ENCODE measurements at regions not wholly inside any gene's neighbourhood (a gene's known extent, or its start where the extent isn't known, plus 50 kb on each side); places are given as distances from the start of the nearest gene placed in this dataset.
A peak's percentile ranks its signal among the peaks of the same experiment; 100 is the strongest.
"Not testable (repeated sequence)": the region's sequence is repeated elsewhere in the genome, so short reads cannot be mapped to it uniquely, and the experiment has no call there.

- no peak overlapping the region for H3K4me3 ChIP-seq (ENCODE audit: low read depth, low read length)
- no peak overlapping the region for H3K27ac ChIP-seq (ENCODE audit: insufficient read depth, low read length, poor library complexity, severe bottlenecking)
- H3K36me3 Mint-ChIP-seq, result no peaks in the 10 kb centered on the region
- no peaks in the 10 kb centered on the region for H3K4me1 ChIP-seq (ENCODE audit: control insufficient read depth, insufficient read depth, low read length, poor library complexity, severe bottlenecking)
- peaks cover 0 to 4% (median 0%) of the 10 kb centered on the region in 4 donors for H3K4me1 Mint-ChIP-seq
- no peaks in the 10 kb centered on the region for H3K27me3 Mint-ChIP-seq
- H3K27me3 ChIP-seq (ENCODE audit: control insufficient read depth, insufficient read depth, low read length), result no peaks in the 10 kb centered on the region
- peaks cover 0 to 15% (median 3%) of the 10 kb centered on the region in 7 donors for H3K9me3 Mint-ChIP-seq
- no peak for DNase-seq
- H3K9me3 ChIP-seq (ENCODE audit: control insufficient read depth in 2 of 2, low read length in 2 of 2), result peaks cover 0 to 9% of the 10 kb centered on the region in 2 experiments
- no peak for ATAC-seq (ENCODE audit: low read depth in 2 of 2)
- no peaks in the 10 kb centered on the region for H3K36me3 ChIP-seq (ENCODE audit: control insufficient read depth, insufficient read depth, low read length)
- no peak overlapping the region for H3K4me3 Mint-ChIP-seq
- H3K27ac Mint-ChIP-seq, result no peak overlapping the region
These were observed 142.7 kb upstream of the FZD8 start for GRCh38 chr10:35784751-35785150.

- no peak overlapping the region for H3K4me3 Mint-ChIP-seq
- Histone ChIP-seq H3K27ac (ENCODE audit: insufficient read depth, low read length, poor library complexity, severe bottlenecking) (no peak overlapping the region), H3K36me3 (ENCODE audit: control insufficient read depth, insufficient read depth, low read length) (no peaks in the 10 kb centered on the region), H3K9me3 (ENCODE audit: control insufficient read depth in 2 of 2, low read length in 2 of 2) (peaks cover 0 to 9% of the 10 kb centered on the region in 2 experiments), H3K4me1 (ENCODE audit: control insufficient read depth, insufficient read depth, low read length, poor library complexity, severe bottlenecking) (no peaks in the 10 kb centered on the region), H3K27me3 (ENCODE audit: control insufficient read depth, insufficient read depth, low read length) (no peaks in the 10 kb centered on the region), H3K4me3 (ENCODE audit: low read depth, low read length) (no peak overlapping the region)
- peaks cover 0 to 15% (median 3%) of the 10 kb centered on the region in 7 donors for H3K9me3 Mint-ChIP-seq
- DNase-seq (no peak), ATAC-seq (ENCODE audit: low read depth in 2 of 2) (no peak)
- no peaks in the 10 kb centered on the region for H3K36me3 Mint-ChIP-seq
- H3K4me1 Mint-ChIP-seq, result peaks cover 0 to 4% (median 0%) of the 10 kb centered on the region in 4 donors
- no peak overlapping the region for H3K27ac Mint-ChIP-seq
- no peaks in the 10 kb centered on the region for H3K27me3 Mint-ChIP-seq
These were observed 141.3 kb upstream of the FZD8 start for GRCh38 chr10:35783305-35783838.

- H3K36me3 Mint-ChIP-seq, result no peaks in the 10 kb centered on the region
- no peaks in the 10 kb centered on the region for H3K4me1 ChIP-seq (ENCODE audit: control insufficient read depth, insufficient read depth, low read length, poor library complexity, severe bottlenecking)
- peak in 1 of 3 donors; percentile 3 for DNase-seq
- H3K9me3 Mint-ChIP-seq, result peaks cover 0 to 7% (median 1%) of the 10 kb centered on the region in 7 donors
- no peaks in the 10 kb centered on the region for H3K27me3 Mint-ChIP-seq
- H3K4me3 Mint-ChIP-seq, result no peak overlapping the region
- peaks cover 0 to 4% (median 0%) of the 10 kb centered on the region in 4 donors for H3K4me1 Mint-ChIP-seq
- no peaks in the 10 kb centered on the region for H3K36me3 ChIP-seq (ENCODE audit: control insufficient read depth, insufficient read depth, low read length)
- H3K27ac ChIP-seq (ENCODE audit: insufficient read depth, low read length, poor library complexity, severe bottlenecking), result no peak overlapping the region
- H3K4me3 ChIP-seq (ENCODE audit: low read depth, low read length), result no peak overlapping the region
- no peaks in the 10 kb centered on the region for H3K27me3 ChIP-seq (ENCODE audit: control insufficient read depth, insufficient read depth, low read length)
- H3K27ac Mint-ChIP-seq, result no peak overlapping the region
- ATAC-seq (ENCODE audit: low read depth in 2 of 2), result no peak
- H3K9me3 ChIP-seq (ENCODE audit: control insufficient read depth in 2 of 2, low read length in 2 of 2), result no peaks in the 10 kb centered on the region
These were observed 139.5 kb upstream of the FZD8 start for GRCh38 chr10:35781643-35782035.

GRCh38 chr10:35780970-35781642 lies 139.0 kb upstream of the FZD8 start:
- H3K9me3 ChIP-seq (ENCODE audit: control insufficient read depth in 2 of 2, low read length in 2 of 2), result no peaks in the 10 kb centered on the region
- Mint-ChIP-seq H3K9me3 (peaks cover 0 to 4% (median 0%) of the 10 kb centered on the region in 7 donors), H3K4me3 (no peak overlapping the region), H3K27ac (no peak overlapping the region), H3K36me3 (no peaks in the 10 kb centered on the region), H3K27me3 (no peaks in the 10 kb centered on the region), H3K4me1 (peaks cover 0 to 4% (median 0%) of the 10 kb centered on the region in 4 donors)
- H3K36me3 ChIP-seq (ENCODE audit: control insufficient read depth, insufficient read depth, low read length), result no peaks in the 10 kb centered on the region
- H3K4me1 ChIP-seq (ENCODE audit: control insufficient read depth, insufficient read depth, low read length, poor library complexity, severe bottlenecking), result no peaks in the 10 kb centered on the region
- DNase-seq (no peak), ATAC-seq (ENCODE audit: low read depth in 2 of 2) (no peak)
- no peak overlapping the region for H3K4me3 ChIP-seq (ENCODE audit: low read depth, low read length)
- H3K27me3 ChIP-seq (ENCODE audit: control insufficient read depth, insufficient read depth, low read length), result no peaks in the 10 kb centered on the region
- H3K27ac ChIP-seq (ENCODE audit: insufficient read depth, low read length, poor library complexity, severe bottlenecking), result no peak overlapping the region

- H3K9me3 Mint-ChIP-seq, result peaks cover 0 to 3% (median 0%) of the 10 kb centered on the region in 7 donors
- no peak overlapping the region for H3K4me3 Mint-ChIP-seq
- no peaks in the 10 kb centered on the region for H3K27me3 ChIP-seq (ENCODE audit: control insufficient read depth, insufficient read depth, low read length)
- H3K27me3 Mint-ChIP-seq, result no peaks in the 10 kb centered on the region
- no peak overlapping the region for H3K27ac Mint-ChIP-seq
- no peaks in the 10 kb centered on the region for H3K9me3 ChIP-seq (ENCODE audit: control insufficient read depth in 2 of 2, low read length in 2 of 2)
- ATAC-seq (ENCODE audit: low read depth in 2 of 2) (no peak), DNase-seq (no peak)
- no peaks in the 10 kb centered on the region for H3K36me3 ChIP-seq (ENCODE audit: control insufficient read depth, insufficient read depth, low read length)
- peaks cover 0 to 4% (median 0%) of the 10 kb centered on the region in 4 donors for H3K4me1 Mint-ChIP-seq
- H3K36me3 Mint-ChIP-seq, result no peaks in the 10 kb centered on the region
- H3K4me3 ChIP-seq (ENCODE audit: low read depth, low read length), result no peak overlapping the region
- H3K4me1 ChIP-seq (ENCODE audit: control insufficient read depth, insufficient read depth, low read length, poor library complexity, severe bottlenecking), result no peaks in the 10 kb centered on the region
- H3K27ac ChIP-seq (ENCODE audit: insufficient read depth, low read length, poor library complexity, severe bottlenecking), result no peak overlapping the region
These were observed 136.2 kb upstream of the FZD8 start for GRCh38 chr10:35778306-35778705.

- not testable (repeated sequence) for H3K27me3 Mint-ChIP-seq; H3K4me3 ChIP-seq (ENCODE audit: low read depth, low read length); H3K36me3 ChIP-seq (ENCODE audit: control insufficient read depth, insufficient read depth, low read length)
These were observed 134.5 kb upstream of the FZD8 start for GRCh38 chr10:35776557-35776956.

GRCh38 chr10:35774109-35774508 lies 132.0 kb upstream of the FZD8 start:
- H3K4me1 Mint-ChIP-seq, result no peaks in the 10 kb centered on the region
- no peak for DNase-seq
- H3K4me3 ChIP-seq (ENCODE audit: low read depth, low read length), result no peak overlapping the region
- no peak for ATAC-seq (ENCODE audit: low read depth in 2 of 2)
- H3K27me3 ChIP-seq (ENCODE audit: control insufficient read depth, insufficient read depth, low read length), result no peaks in the 10 kb centered on the region
- H3K4me1 ChIP-seq (ENCODE audit: control insufficient read depth, insufficient read depth, low read length, poor library complexity, severe bottlenecking), result no peaks in the 10 kb centered on the region
- no peaks in the 10 kb centered on the region for H3K36me3 ChIP-seq (ENCODE audit: control insufficient read depth, insufficient read depth, low read length)
- no peak overlapping the region for H3K4me3 Mint-ChIP-seq
- H3K9me3 Mint-ChIP-seq, result peaks cover 0 to 2% (median 0%) of the 10 kb centered on the region in 7 donors
- no peaks in the 10 kb centered on the region for H3K27me3 Mint-ChIP-seq
- H3K27ac Mint-ChIP-seq, result no peak overlapping the region
- H3K36me3 Mint-ChIP-seq, result no peaks in the 10 kb centered on the region
- no peak overlapping the region for H3K27ac ChIP-seq (ENCODE audit: insufficient read depth, low read length, poor library complexity, severe bottlenecking)
- no peaks in the 10 kb centered on the region for H3K9me3 ChIP-seq (ENCODE audit: control insufficient read depth in 2 of 2, low read length in 2 of 2)

More at GRCh38 chr10:35776557-35776956, 134.5 kb upstream of the FZD8 start:
- H3K9me3 Mint-ChIP-seq; H3K27me3 ChIP-seq (ENCODE audit: control insufficient read depth, insufficient read depth, low read length); H3K4me1 ChIP-seq (ENCODE audit: control insufficient read depth, insufficient read depth, low read length, poor library complexity, severe bottlenecking); H3K27ac Mint-ChIP-seq; DNase-seq; H3K4me1 Mint-ChIP-seq; H3K4me3 Mint-ChIP-seq; ATAC-seq (ENCODE audit: low read depth in 2 of 2); H3K27ac ChIP-seq (ENCODE audit: insufficient read depth, low read length, poor library complexity, severe bottlenecking); H3K9me3 ChIP-seq (ENCODE audit: control insufficient read depth in 2 of 2, low read length in 2 of 2); H3K36me3 Mint-ChIP-seq: not testable (repeated sequence)

- Mint-ChIP-seq H3K27ac (no peak overlapping the region), H3K36me3 (no peaks in the 10 kb centered on the region), H3K4me3 (no peak overlapping the region), H3K9me3 (peaks cover 0 to 2% (median 0%) of the 10 kb centered on the region in 7 donors), H3K27me3 (no peaks in the 10 kb centered on the region), H3K4me1 (no peaks in the 10 kb centered on the region)
- Histone ChIP-seq H3K4me1 (ENCODE audit: control insufficient read depth, insufficient read depth, low read length, poor library complexity, severe bottlenecking) (no peaks in the 10 kb centered on the region), H3K27ac (ENCODE audit: insufficient read depth, low read length, poor library complexity, severe bottlenecking) (no peak overlapping the region), H3K9me3 (ENCODE audit: control insufficient read depth in 2 of 2, low read length in 2 of 2) (no peaks in the 10 kb centered on the region), H3K36me3 (ENCODE audit: control insufficient read depth, insufficient read depth, low read length) (no peaks in the 10 kb centered on the region), H3K27me3 (ENCODE audit: control insufficient read depth, insufficient read depth, low read length) (no peaks in the 10 kb centered on the region), H3K4me3 (ENCODE audit: low read depth, low read length) (no peak overlapping the region)
- ATAC-seq (ENCODE audit: low read depth in 2 of 2), result no peak
- no peak for DNase-seq
These were observed 128.8 kb upstream of the FZD8 start for GRCh38 chr10:35770817-35771355.
